ENCODE measurements at regions not wholly inside any gene's neighbourhood (a gene's known extent, or its start where the extent isn't known, plus 50 kb on each side); places are given as distances from the start of the nearest gene placed in this dataset.

- no peak for TF ChIP-seq CTCF (IDR thresholded peaks at IDR 0.05 in 8 of 11, conservative IDR thresholded peaks at IDR 0.05 in 3 of 11)
- no peak for TF ChIP-seq POLR2A (IDR thresholded peaks at IDR 0.05)
These were observed 58.4 kb downstream of the LRATD1 start for GRCh38 chr2:14690926-14691325.
